HG02885 (cell line): ENCODE measurements at regions not wholly inside any gene's neighbourhood (a gene's known extent, or its start where the extent isn't known, plus 50 kb on each side); places are given as distances from the start of the nearest gene placed in this dataset.
"Not testable (repeated sequence)": the region's sequence is repeated elsewhere in the genome, so short reads cannot be mapped to it uniquely, and the experiment has no call there.

Experiments used
- ATAC-seq: cut with Tn5 transposase; IDR thresholded peaks from one replicate; pipeline ENCODE4 v1.9.1; 2021; ENCODE audit warnings: mild to moderate bottlenecking; ENCODE audit not compliant: unreplicated experiment, poor library complexity

DNA sequence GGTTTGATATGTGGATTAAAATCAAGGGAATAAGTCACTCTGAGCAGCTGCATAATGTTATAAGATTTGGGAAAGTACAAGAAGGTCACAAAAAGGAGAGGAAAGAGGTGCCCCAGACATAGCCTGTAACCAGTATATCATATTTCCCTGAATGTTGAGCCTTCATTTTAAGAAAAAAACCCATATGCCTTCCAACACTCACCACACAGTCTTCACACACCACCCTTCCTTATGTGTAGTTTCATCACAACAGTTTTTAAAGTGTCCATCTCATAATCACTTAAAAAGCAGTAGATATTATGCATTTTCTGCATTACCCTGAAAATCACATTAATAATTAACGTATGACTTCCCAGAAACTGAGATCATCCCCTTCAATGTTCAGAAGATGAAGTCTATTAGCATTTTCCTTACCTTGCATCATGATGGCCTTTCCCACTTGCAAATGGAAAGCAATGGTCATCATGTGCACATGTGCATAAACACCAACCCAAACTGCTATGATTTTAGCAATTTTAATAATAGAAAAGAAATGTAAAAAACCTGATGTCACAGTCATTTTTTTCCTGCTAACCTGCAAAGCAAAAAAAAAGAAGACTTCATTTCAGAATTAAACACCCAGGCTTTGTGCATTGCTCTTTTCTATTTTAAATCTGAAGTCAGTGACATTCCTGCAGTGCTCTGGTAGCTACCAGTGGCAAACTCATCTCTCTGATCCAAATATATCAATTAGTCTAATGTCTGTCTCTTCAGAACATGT is 465.0 kb downstream of the SUCLG1 start:
- no peak for ATAC-seq

- ATAC-seq: no peak
Observed at GRCh38 chr2:83991992-83992391, 467.1 kb downstream of the SUCLG1 start.

GRCh38 chr2:83990636-83991035 is 468.4 kb downstream of the SUCLG1 start:
- ATAC-seq: no peak

DNA sequence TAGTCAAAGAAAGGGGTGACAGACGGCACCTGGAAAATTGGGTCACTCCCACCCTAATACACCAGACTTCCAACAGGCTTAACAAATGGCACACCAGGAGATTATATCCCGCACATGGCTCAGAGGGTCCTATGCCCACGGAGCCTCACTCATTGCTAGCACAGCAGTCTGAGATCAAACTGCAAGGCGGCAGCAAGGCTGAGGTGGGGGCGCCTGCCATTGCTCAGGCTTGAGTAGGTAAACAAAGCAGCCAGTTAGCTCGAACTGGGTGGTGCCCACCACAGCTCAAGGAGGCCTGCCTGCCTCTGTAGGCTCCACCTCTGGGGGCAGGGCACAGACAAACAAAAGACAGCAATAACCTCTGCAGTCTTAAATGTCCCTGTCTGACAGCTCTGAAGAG is 482.5 kb downstream of the SUCLG1 start:
- not testable (repeated sequence) for ATAC-seq

DNA sequence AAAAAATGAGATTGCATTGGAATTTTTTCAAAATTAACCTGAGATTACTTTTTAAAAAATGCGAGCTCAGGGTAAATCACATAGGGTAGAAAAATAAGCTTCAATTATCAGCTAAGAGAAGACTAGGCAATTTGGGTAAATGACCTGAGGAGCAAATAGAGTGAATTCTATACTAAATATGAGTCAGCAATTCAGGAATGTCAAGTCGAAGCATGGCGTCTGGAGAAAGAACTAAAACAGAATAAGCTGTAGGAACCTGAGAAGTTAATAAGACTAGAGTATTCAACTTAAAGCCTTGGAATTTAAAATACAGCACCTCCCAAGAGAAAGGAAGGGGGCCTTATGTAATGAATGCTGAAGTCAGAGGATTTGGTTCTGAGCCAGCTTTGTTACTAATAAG is 487.0 kb downstream of the SUCLG1 start:
- ATAC-seq: no peak

DNA sequence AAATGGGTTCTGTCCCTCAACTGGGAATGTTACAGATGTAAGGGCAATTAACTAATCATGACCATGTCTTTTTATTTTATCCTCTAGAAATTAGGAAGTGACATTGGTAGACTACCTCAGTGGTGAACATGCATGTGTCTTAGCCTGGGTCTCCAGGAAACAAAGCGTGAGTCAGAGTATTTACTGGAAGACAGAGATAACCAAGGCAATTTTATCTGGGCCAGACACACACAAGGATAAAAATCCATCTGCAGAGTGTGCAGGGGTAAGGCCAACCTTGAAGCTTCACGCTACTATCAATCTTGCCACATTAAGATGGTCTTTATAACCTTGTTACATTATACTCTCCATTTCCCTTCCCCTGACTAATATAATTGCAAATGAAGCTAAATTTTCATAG is 487.5 kb downstream of the SUCLG1 start:
- no peak for ATAC-seq

DNA sequence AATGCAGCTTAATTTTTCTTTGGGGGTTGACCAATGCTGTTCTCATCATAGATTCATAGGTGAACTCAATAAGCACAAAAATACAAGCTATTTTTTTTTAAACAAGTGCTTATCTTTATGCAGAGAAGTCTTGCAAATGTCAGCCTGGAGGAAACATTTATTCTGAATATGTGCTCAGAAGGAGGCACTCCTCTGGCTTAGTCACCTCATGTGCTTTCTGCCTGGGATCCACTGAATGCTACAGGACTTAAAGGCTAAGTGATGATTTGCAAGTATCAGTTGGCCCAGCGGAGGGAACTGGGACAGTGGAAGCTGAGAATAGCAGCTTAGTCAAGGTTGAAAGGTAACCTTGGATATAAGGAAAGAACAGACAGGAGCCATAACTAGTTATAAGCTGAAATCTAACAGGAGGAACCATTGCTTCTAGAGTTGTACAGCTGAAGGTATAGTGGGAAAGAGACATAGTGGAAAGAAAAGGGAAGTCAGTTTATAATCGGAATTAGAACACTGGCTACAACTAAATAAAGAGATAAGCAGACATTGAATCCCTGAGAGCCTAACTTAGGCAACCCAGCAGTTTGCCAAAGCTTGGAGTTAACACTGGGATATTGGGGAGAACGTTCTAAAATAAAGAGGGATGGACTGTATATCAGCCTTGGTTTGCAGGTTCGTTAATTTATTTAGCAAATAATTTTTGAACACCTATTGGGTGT is 488.7 kb downstream of the SUCLG1 start:
- no peak for ATAC-seq

- no peak for ATAC-seq
Observed at GRCh38 chr2:83969085-83969484, 490.0 kb downstream of the SUCLG1 start.

DNA sequence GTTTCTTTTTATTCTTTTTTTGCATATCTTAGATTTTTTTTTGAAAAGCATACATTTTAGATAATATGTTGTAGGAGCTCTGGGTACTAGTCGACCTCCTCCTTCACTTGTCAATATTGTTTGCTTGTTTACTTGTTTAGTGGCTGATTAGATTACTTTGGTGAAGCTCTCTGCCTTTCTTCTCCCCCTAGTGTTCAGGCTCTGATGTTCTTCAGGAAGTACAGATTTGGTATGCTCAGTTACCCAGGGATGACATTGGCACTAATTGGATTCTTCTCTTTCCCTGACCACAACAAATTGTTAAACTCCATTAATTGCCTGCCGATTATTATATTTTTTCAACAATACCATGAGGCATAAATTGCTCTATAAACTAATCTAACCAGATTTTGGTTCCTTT is 491.2 kb downstream of the SUCLG1 start:
- no peak for ATAC-seq

- ATAC-seq: not testable (repeated sequence)
Observed at GRCh38 chr2:83966946-83967345, 492.1 kb downstream of the SUCLG1 start.

- no peak for ATAC-seq
Observed at GRCh38 chr2:83961512-83961911, 497.6 kb downstream of the SUCLG1 start.

GRCh38 chr2:83960371-83960770 is 498.7 kb downstream of the SUCLG1 start:
- ATAC-seq: no peak

DNA sequence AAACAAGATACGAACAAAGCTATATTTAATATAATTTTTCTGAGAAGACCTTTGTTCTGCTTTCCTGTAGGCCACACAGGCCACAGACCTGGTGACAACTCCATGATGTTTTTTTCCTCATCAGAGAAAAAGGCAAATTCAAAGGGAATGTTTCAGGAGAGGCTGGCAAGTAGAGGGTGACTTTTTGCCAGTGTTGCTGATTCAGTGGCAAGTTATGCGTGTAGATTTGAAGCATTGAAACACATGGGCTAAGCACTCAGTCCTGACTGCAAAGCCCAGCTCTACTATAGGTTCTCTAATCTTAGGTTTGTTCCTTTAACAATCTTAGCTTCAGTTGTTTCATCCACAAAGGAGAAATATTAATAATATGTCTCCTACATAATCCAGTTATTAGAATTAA is 499.8 kb downstream of the SUCLG1 start:
- no peak for ATAC-seq

- no peak for ATAC-seq
Observed at GRCh38 chr2:83956991-83957390, 502.1 kb downstream of the SUCLG1 start.

DNA sequence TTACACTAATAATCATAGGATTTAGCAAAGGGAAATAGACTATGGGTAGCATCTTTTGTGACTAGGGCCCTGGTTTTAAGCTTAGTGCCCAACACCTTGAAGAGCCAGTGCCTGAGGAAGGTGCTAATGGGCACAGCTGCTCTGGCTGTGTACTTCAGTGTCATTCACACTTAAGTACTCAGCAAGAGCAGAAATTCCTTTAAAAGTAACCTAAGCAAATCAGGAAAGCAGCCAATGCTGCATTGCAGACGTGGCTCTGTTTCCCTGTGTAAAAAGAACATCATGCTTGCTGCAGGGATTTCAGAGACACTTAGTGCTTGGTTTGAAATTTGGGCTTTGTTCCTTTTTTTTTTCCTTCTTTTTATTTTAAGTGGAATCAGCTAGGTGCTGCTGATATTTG is 505.4 kb downstream of the SUCLG1 start:
- ATAC-seq: no peak

- no peak for ATAC-seq
Observed at GRCh38 chr2:83951378-83951947, 507.6 kb downstream of the SUCLG1 start.

DNA sequence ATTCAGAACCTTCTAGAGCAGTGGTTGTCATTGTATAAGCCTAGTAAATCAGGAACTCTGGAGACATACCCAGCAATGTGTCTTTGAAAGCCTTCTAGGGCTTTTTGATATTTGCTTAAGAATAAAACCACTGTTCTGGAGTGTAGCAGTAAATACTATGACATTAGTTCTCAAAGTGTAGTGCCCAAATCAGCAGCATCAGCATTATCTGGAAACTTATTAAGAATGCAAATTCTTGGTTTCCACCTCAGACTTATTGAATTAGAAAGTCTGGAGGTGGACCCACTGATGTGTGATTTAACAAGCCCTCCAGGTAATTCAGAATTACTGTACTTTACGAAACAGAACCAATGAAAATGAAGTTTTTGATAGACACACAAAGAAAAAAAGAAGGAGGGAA is 509.7 kb downstream of the SUCLG1 start:
- no peak for ATAC-seq

DNA sequence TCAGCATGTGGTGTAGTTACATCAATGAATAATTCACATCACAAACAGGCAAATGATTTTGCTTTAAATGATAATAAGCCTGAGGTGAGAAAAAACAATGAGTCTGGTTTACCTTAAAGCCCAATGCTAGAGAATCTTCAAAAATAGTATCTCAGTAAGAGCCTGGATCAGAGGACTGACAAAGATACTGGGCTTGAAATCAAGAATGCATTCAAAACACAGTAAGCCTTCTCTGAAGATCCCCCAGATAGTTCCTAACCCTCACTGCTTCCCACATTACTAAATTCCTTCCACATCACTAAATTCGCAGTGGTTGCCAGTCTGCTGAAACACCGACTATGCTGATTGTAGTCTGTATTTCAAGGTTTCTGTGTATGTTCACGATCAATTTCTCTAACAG is 514.9 kb downstream of the SUCLG1 start:
- no peak for ATAC-seq

DNA sequence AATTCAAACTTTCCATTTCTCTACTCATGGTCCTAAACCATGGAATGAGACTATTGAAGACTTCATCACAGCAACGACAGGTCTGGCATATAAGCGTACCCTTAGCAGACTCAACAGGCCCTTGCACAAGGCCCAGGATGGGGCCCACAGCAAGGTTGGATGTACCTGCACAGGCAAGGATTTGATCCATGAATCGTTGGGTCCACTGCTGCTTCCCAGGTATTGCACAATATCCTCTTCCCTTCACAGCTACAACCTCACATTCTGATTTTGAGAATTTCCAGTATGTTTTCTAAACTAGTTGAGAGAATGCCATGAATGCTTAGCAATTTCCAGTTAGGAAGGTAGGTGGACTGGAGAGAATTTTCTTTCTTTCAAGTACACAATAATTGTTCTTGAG is 515.8 kb downstream of the SUCLG1 start:
- no peak for ATAC-seq

DNA sequence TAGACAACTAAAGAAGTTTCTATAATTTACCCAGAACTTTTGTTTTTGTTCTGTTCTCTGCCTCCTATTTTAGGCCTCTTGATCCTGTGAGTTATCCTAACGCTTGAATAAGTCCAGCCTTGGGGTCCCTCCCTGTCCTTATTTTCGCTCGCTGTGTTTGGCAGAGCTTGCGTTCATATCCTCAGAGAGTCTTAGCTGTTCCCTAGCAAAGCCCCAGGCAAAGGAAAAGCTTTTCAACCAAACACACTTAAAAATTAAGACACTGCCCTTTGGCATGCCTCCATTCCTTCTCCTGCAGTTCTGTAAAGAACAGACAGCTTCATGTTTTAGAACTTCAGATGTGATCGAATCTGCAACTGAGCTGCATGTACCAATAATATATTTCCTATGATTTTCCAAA is 517.2 kb downstream of the SUCLG1 start:
- no peak for ATAC-seq

- ATAC-seq: no peak
Observed at GRCh38 chr2:83933749-83934148, 525.3 kb downstream of the SUCLG1 start.

DNA sequence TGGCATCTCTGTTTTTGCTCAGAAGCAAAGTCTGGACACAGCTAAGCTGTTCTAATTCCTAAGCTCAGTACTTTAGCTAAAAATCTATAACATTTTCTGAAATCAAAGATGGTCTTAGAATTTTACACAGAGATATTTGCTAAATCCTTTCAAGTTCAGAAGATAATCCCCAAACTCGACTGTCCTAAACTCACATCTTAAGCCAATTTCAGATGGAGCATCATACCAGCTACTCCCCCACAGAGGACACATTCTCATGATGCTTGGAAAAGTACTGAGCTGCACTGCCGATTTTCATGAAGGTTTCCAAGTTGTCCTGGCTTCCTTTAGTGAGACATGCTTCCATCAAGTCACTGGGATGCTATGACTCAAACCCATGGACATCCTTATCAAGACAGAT is 535.5 kb downstream of the SUCLG1 start:
- no peak for ATAC-seq
